ENCODE measurements at regions not wholly inside any gene's neighbourhood (a gene's known extent, or its start where the extent isn't known, plus 50 kb on each side); places are given as distances from the start of the nearest gene placed in this dataset.

DNA sequence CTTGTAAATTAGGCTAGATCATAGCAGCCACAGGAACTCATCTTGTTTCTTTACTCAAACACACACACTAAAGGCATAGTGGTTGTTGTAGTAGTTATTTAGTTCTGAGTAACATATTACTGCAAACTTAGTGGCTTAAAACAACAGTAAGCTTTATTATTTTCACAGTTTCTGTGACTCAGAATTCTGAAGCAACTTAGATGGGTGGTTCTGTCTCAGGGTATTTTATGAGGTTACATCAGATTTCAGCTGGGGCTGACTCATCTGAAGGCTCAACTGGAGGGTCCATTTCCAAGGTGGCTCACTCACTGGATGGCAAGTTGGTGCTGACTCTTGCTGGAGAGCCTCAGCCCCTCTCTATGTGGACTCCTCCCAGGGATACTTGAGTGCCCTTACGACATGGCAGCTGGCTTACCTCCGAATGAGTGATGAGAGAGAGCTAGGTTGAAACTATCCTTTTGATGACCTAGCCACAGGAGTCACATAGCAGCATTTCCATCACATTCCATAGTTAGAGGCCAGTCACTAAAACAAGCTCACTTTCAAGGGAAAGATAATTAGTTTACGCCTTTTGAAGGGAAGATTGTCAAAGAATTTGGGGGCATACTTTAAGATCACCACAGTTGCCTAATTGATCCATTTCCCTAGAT lies 101.0 kb upstream of the PRNP start:
- no peaks in the 10 kb centered on the region for H3K9me3 ChIP-seq (ENCODE audit: control insufficient read depth, insufficient read depth, low read length)
- no peaks in the 10 kb centered on the region for H3K4me1 ChIP-seq (ENCODE audit: insufficient read depth, low read length)
- no peak overlapping the region for H3K9ac ChIP-seq (ENCODE audit: low read depth, low read length)
- no peaks in the 10 kb centered on the region for H3K36me3 ChIP-seq (ENCODE audit: insufficient read depth, low read length)

DNA sequence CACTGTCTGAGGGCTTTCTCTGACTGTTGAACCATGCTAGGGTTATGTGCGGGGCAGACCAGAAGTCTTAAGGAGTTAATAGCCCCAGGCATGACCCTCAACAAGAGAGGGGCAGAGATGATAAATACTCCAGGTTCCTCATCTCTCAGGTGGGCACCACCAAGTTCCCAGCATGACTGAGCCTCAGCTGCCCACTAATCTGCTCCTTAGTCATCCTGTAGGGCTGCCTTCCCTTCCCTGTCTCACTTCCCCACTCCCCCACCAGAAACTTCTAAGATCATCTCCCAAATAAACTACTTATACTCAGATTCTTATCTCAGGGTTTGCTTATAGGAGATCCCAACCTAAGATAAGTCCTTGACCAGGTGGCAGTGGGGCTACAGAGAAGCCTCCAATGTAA lies 101.7 kb upstream of the PRNP start:
- H3K4me1 ChIP-seq (ENCODE audit: insufficient read depth, low read length) = no peaks in the 10 kb centered on the region
- no peak overlapping the region for H3K9ac ChIP-seq (ENCODE audit: low read depth, low read length)
- H3K9me3 ChIP-seq (ENCODE audit: control insufficient read depth, insufficient read depth, low read length) = no peaks in the 10 kb centered on the region
- no peaks in the 10 kb centered on the region for H3K36me3 ChIP-seq (ENCODE audit: insufficient read depth, low read length)

DNA sequence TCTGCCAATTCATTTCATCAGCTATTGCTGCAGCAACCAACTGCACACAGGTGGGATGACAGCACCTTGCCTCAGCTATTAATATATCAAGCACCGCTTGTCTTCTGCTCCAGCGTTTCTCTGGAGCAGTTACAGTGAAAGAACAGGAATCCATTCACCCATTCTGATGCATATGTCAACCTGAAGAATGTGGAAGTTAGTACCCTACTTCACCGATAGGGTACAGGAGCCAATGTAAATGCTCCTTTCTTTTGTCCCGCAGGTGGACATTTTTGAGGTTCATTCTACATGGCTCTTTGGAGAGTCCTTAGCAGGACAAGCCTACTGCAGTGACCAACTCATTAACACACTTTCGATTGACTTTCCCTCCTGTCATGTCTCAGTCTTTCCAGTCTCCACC lies 104.4 kb upstream of the PRNP start:
- Histone ChIP-seq H3K9ac (ENCODE audit: low read depth, low read length) (no peak overlapping the region), H3K9me3 (ENCODE audit: control insufficient read depth, insufficient read depth, low read length) (no peaks in the 10 kb centered on the region), H3K4me1 (ENCODE audit: insufficient read depth, low read length) (no peaks in the 10 kb centered on the region), H3K36me3 (ENCODE audit: insufficient read depth, low read length) (no peaks in the 10 kb centered on the region)

DNA sequence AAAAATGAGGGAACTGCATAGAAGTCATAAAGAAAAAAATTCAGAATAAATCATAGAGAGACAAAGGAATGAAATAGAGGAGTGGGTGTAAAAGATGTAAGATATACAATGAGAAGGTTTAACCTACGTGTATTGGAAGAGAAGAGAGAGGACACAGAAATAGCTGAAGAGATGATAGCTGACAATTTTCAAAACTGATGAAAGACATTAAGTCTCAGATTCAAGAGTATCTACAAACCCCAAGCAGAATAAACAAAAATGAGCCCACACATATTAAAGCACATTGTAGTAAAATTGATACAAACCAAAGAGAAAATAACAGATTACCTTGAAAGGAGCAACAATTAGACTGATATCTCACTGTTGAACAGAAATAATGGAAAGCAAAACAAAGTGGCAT lies 107.9 kb upstream of the PRNP start:
- H3K9me3 ChIP-seq (ENCODE audit: control insufficient read depth, insufficient read depth, low read length) = no peaks in the 10 kb centered on the region
- no peaks in the 10 kb centered on the region for H3K36me3 ChIP-seq (ENCODE audit: insufficient read depth, low read length)
- no peaks in the 10 kb centered on the region for H3K4me1 ChIP-seq (ENCODE audit: insufficient read depth, low read length)
- H3K9ac ChIP-seq (ENCODE audit: low read depth, low read length) = no peak overlapping the region

DNA sequence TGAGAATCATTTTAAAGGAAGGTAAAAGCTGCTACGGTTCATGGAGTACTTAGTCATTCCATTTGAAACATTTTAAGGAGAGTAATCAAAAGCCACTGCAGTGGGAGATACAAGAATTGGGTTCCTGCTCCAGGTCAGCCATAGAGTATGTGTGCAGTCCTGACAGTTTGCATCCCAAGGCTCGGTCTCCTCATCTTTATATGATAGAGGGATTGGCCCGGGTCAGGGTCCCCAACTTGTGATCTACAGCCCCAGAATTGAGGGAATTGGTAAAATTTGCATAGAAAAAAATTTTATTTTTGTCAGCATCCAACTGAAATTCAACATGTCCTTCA lies 111.9 kb upstream of the PRNP start:
- Histone ChIP-seq H3K4me1 (ENCODE audit: insufficient read depth, low read length) (no peaks in the 10 kb centered on the region), H3K36me3 (ENCODE audit: insufficient read depth, low read length) (no peaks in the 10 kb centered on the region), H3K9ac (ENCODE audit: low read depth, low read length) (no peak overlapping the region), H3K9me3 (ENCODE audit: control insufficient read depth, insufficient read depth, low read length) (no peaks in the 10 kb centered on the region)

DNA sequence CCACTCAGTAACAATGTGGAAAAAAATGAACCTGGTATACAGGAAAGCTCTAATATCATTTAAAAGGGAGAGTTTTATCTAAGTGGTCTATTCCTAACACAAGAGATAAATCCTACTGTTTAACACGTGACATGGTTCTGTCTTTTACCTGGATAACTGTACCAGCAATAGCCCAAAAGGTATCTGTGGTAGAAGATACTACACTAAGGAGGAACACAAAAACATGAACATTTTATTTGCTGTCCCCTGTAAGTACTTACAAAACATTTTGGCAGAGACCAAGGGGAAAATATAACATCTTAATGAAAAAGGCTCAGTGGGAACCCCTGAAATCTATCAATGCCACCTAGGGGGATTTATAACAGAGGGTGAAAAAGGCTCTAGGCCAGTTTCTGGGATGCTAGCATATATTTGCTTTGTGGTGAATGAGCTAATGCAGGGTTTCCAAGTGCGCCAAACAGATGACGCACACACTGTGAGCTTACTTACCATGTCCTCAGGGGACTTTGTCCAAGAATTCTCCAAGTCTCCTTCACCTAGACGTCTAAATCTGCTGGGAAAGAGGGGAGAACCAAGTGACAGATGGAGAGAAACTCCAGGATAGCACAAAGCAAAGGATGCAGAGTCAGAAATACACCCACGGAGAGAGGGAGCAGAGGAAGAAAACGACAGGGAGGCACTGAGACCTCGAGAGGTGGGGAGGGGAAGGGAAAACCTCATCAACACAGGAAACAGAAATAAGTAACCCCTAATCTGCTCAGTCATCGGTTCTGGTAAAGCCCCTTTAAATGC lies 112.5 kb upstream of the PRNP start:
- Histone ChIP-seq H3K36me3 (ENCODE audit: insufficient read depth, low read length) (no peaks in the 10 kb centered on the region), H3K9ac (ENCODE audit: low read depth, low read length) (no peak overlapping the region), H3K4me1 (ENCODE audit: insufficient read depth, low read length) (no peaks in the 10 kb centered on the region), H3K9me3 (ENCODE audit: control insufficient read depth, insufficient read depth, low read length) (no peaks in the 10 kb centered on the region)

DNA sequence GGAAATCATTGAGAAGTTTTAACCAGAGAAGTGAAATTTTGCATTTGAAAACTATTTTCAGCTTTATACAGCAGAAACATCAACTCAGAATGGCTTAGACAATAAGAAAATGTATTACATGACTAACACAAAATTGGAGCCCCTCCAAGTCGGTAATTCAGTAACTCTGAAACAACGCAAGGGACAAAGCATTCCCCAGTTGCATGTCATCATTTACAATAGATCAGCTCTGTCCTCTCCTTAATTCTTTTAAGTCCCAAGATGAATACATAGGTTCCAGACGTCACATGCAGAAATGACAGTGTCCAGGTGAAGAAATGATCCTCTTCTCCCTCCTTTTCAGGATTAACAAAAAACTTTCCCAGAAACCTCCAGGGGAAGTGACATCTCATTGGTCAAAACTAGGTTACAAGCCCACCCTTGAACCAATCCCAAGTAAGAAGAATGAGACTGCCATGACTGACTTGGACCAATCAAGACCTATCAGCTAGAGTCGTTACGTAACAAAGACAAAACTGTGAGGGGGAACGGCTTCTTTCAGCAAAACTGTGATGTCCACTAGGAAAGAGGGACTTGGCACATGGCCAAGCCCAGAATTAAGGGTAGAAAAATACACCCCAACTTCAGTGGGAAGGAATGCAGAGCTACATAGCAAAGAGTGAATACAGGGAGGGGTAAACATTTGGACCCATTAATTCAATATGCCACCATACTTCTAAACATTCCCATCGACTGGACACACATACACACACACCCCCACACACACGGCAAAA lies 114.3 kb upstream of the PRNP start:
- Histone ChIP-seq H3K9ac (ENCODE audit: low read depth, low read length) (no peak overlapping the region), H3K9me3 (ENCODE audit: control insufficient read depth, insufficient read depth, low read length) (no peaks in the 10 kb centered on the region), H3K4me1 (ENCODE audit: insufficient read depth, low read length) (no peaks in the 10 kb centered on the region), H3K36me3 (ENCODE audit: insufficient read depth, low read length) (no peaks in the 10 kb centered on the region)

DNA sequence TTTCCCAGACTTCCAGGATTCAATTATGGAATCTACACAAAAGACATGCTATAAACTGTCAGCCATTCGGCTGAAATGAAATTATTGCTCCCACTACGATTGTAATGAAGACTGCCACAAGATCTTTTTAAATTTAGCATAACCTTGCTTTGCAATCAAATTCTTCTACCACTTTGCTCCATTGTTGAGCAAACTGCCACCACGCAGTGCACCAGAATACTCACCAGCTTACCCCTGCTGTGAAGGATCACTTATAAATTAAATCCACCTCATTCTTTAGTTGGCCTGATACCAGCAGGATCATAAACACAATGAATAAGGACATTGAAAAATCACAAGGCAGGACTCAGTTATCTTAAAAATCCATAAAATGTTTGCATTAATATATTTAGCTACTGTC lies 116.4 kb upstream of the PRNP start:
- Histone ChIP-seq H3K4me1 (ENCODE audit: insufficient read depth, low read length) (no peaks in the 10 kb centered on the region), H3K9ac (ENCODE audit: low read depth, low read length) (no peak overlapping the region), H3K9me3 (ENCODE audit: control insufficient read depth, insufficient read depth, low read length) (no peaks in the 10 kb centered on the region), H3K36me3 (ENCODE audit: insufficient read depth, low read length) (no peaks in the 10 kb centered on the region)

DNA sequence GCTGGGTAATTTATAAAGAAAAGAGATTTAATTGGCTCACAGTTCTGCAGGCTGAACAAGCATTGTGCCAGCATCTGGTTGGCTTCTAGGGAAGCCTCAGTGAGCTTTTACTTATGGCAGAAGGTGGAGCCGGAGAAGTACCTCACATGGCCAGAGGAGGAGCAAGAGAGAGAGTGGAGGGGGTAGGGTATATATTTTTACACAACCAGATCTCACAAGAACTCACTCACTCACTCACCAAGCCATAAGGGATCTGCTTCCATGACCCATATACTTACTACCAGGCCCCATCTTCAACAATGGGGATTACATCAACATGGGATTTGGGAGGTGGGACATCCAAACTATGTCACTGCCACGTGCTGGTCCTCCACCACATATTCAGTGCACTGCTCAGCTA lies 117.2 kb upstream of the PRNP start:
- Histone ChIP-seq H3K4me1 (ENCODE audit: insufficient read depth, low read length) (no peaks in the 10 kb centered on the region), H3K36me3 (ENCODE audit: insufficient read depth, low read length) (no peaks in the 10 kb centered on the region; the same call in 1 of the 2 replicates), H3K9ac (ENCODE audit: low read depth, low read length) (no peak overlapping the region), H3K9me3 (ENCODE audit: control insufficient read depth, insufficient read depth, low read length) (no peaks in the 10 kb centered on the region)

DNA sequence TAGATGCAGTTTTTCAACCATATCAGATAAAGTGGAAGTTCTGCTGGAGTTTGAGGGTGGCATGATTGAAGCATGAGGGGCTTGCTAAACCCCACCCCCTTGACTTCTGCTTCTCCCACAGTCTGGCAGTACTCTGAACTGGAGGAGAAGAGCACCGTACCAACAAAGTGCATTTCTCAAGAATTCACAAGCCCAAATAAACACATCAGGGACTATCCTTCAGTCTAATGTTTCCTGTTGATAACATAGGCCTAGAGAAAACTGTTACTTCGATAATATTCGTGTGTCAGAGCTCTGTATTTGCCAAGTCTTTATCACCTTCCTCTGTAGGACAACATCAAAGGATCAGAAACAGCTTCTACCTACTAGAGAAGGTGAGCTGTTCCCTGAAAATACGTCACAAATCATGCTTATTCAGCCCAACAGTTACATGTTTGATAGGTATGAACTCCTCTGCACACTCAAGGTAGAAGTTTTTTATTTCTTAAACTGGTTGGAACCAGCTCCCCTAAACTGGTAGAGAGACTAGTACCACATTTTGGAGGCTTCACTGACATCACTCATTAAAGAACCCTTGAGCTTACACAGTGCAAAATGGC lies 117.8 kb upstream of the PRNP start:
- H3K4me1 ChIP-seq (ENCODE audit: insufficient read depth, low read length) = no peaks in the 10 kb centered on the region
- no peak overlapping the region for H3K9ac ChIP-seq (ENCODE audit: low read depth, low read length)
- H3K9me3 ChIP-seq (ENCODE audit: control insufficient read depth, insufficient read depth, low read length) = no peaks in the 10 kb centered on the region
- no peaks in the 10 kb centered on the region; the same call in 1 of the 2 replicates for H3K36me3 ChIP-seq (ENCODE audit: insufficient read depth, low read length)

DNA sequence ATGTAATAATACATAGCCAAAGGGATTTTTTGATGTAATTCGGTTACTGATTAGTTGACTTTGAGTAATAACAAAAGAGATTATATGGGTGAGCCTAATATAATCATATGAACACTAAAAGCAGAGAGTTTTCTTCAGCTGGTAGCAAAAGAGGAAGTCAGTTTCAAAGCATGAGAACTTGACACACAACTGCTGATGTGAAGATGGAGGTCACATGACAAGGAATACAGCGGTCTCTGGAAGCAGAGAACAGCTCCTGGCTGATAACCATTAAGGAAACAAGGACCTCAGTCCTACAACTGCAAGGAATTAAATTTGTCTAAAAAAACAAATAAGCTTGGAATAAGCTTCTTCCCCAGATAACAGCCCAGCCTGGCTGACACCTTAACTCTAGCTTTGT lies 119.1 kb upstream of the PRNP start:
- no peak overlapping the region for H3K9ac ChIP-seq (ENCODE audit: low read depth, low read length)
- H3K9me3 ChIP-seq (ENCODE audit: control insufficient read depth, insufficient read depth, low read length) = no peaks in the 10 kb centered on the region
- no peaks in the 10 kb centered on the region for H3K4me1 ChIP-seq (ENCODE audit: insufficient read depth, low read length)
- H3K36me3 ChIP-seq (ENCODE audit: insufficient read depth, low read length) = no peaks in the 10 kb centered on the region; the same call in 1 of the 2 replicates

DNA sequence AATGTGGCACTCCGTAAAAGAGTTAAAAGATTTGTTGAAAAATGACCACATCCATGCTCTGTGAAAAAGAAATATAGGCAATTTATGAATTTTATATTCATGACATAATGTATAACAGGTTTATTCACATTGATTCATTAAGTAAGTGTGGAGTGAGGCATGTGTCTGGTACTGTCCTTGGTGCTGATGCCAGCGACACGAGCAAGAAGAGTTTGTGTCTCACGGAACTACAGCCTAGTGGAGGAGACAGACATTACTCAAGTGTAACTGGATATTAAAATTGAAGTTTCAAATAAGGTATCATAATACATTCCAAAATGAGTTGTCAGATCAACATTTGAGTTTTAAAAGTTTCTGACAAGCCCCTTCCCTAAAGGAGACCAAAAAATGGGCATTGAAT lies 122.7 kb upstream of the PRNP start:
- Histone ChIP-seq H3K4me1 (ENCODE audit: insufficient read depth, low read length) (no peaks in the 10 kb centered on the region), H3K36me3 (ENCODE audit: insufficient read depth, low read length) (no peaks in the 10 kb centered on the region; the same call in 1 of the 2 replicates), H3K9ac (ENCODE audit: low read depth, low read length) (no peak overlapping the region), H3K9me3 (ENCODE audit: control insufficient read depth, insufficient read depth, low read length) (no peaks in the 10 kb centered on the region)

DNA sequence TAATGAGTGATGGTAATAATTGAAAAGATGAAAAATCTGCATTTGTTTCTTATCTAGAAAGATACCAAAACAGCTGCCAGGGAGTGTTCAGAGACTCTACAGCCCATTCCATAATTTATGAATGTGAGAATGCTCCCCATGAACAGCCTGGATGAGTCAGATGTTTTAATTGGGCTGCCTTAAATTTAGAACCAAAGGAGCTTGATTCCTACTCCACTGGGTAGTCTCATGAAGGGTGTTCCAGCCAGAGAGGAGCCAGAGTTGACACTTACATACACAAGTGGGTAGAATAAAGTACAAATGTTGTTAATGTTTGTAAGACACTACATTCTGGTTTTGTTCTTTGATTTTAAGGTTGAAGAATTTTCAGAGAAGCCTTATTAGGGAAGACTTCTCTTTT lies 123.2 kb upstream of the PRNP start:
- Histone ChIP-seq H3K36me3 (ENCODE audit: insufficient read depth, low read length) (no peaks in the 10 kb centered on the region; the same call in 1 of the 2 replicates), H3K4me1 (ENCODE audit: insufficient read depth, low read length) (no peaks in the 10 kb centered on the region), H3K9me3 (ENCODE audit: control insufficient read depth, insufficient read depth, low read length) (no peaks in the 10 kb centered on the region), H3K9ac (ENCODE audit: low read depth, low read length) (no peak overlapping the region)

DNA sequence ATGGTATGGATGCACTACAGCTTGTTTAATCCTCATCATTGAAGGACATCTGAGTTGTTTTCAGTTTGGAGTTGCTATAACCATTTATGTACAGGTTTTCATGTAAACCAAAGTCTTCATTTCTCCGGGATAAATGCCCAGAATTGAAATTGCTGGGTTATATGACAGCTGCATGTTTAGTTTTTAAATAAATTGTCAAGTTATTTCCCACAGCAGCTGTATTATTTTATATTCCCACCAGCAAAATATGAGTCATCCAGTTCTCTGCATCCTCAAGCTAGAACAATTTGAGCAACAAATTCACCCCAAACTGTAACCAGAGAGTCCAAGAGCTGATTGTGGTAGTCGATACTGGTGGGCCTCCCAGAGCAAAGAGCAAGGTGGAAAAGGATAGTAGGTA lies 125.6 kb upstream of the PRNP start:
- Histone ChIP-seq H3K4me1 (ENCODE audit: insufficient read depth, low read length) (no peaks in the 10 kb centered on the region), H3K36me3 (ENCODE audit: insufficient read depth, low read length) (no peaks in the 10 kb centered on the region; the same call in 1 of the 2 replicates), H3K9ac (ENCODE audit: low read depth, low read length) (no peak overlapping the region), H3K9me3 (ENCODE audit: control insufficient read depth, insufficient read depth, low read length) (no peaks in the 10 kb centered on the region)
